ENCODE measurements at regions not wholly inside any gene's neighbourhood (a gene's known extent, or its start where the extent isn't known, plus 50 kb on each side); places are given as distances from the start of the nearest gene placed in this dataset.

GRCh38 chr17:83200751-83201150 is 121.3 kb downstream of the METRNL start:
- H3K4me1 ChIP-seq, result no peaks in the 10 kb centered on the region
- DNase-seq, result no peak
- no peaks in the 10 kb centered on the region for H3K27me3 ChIP-seq
- H3K4me3 ChIP-seq (ENCODE audit: low read depth, low read length), result no peak overlapping the region
- H3K9me3 ChIP-seq, result peaks cover 5% of the 10 kb centered on the region; the same call in 1 of the 2 replicates
- no peaks in the 10 kb centered on the region for H3K36me3 ChIP-seq
- TF ChIP-seq CTCF (IDR thresholded peaks at IDR 0.05; ENCODE audit: low read depth, low read length), result no peak

GRCh38 chr17:83201206-83202001 is 122.0 kb downstream of the METRNL start:
- H3K9me3 ChIP-seq, result peaks cover 5% of the 10 kb centered on the region; the same call in 1 of the 2 replicates
- no peaks in the 10 kb centered on the region for H3K36me3 ChIP-seq
- no peaks in the 10 kb centered on the region for H3K27me3 ChIP-seq
- H3K4me1 ChIP-seq, result no peaks in the 10 kb centered on the region
- peak; percentile 2 for DNase-seq
- no peak for TF ChIP-seq CTCF (IDR thresholded peaks at IDR 0.05; ENCODE audit: low read depth, low read length)
- no peak overlapping the region for H3K4me3 ChIP-seq (ENCODE audit: low read depth, low read length)

GRCh38 chr17:83202002-83203000 is 122.9 kb downstream of the METRNL start:
- H3K4me1 ChIP-seq, result no peaks in the 10 kb centered on the region
- H3K36me3 ChIP-seq, result no peaks in the 10 kb centered on the region

GRCh38 chr17:83203073-83203471 is 123.7 kb downstream of the METRNL start:
- no peak for TF ChIP-seq CTCF (IDR thresholded peaks at IDR 0.05; ENCODE audit: low read depth, low read length)
- Histone ChIP-seq H3K4me3 (ENCODE audit: low read depth, low read length) (no peak overlapping the region), H3K27me3 (no peaks in the 10 kb centered on the region), H3K9me3 (peaks cover 5% of the 10 kb centered on the region; the same call in 1 of the 2 replicates), H3K36me3 (no peaks in the 10 kb centered on the region), H3K4me1 (no peaks in the 10 kb centered on the region)
- peak; percentile 4 for DNase-seq

More at GRCh38 chr17:83202002-83203000, 122.9 kb downstream of the METRNL start:
- peaks cover 5% of the 10 kb centered on the region; the same call in 1 of the 2 replicates for H3K9me3 ChIP-seq
- peak; percentile 2 for DNase-seq
- H3K27me3 ChIP-seq, result no peaks in the 10 kb centered on the region
- no peak for TF ChIP-seq CTCF (IDR thresholded peaks at IDR 0.05; ENCODE audit: low read depth, low read length)
- H3K4me3 ChIP-seq (ENCODE audit: low read depth, low read length), result no peak overlapping the region

GRCh38 chr17:83203472-83204221 is 124.2 kb downstream of the METRNL start:
- H3K36me3 ChIP-seq, result no peaks in the 10 kb centered on the region
- no peak overlapping the region for H3K4me3 ChIP-seq (ENCODE audit: low read depth, low read length)
- H3K9me3 ChIP-seq, result peaks cover 5% of the 10 kb centered on the region; the same call in 1 of the 2 replicates
- no peaks in the 10 kb centered on the region for H3K4me1 ChIP-seq
- no peak for TF ChIP-seq CTCF (IDR thresholded peaks at IDR 0.05; ENCODE audit: low read depth, low read length)
- H3K27me3 ChIP-seq, result no peaks in the 10 kb centered on the region
- DNase-seq, result peak; percentile 3
